ENCODE measurements at regions not wholly inside any gene's neighbourhood (a gene's known extent, or its start where the extent isn't known, plus 50 kb on each side); places are given as distances from the start of the nearest gene placed in this dataset.

- no peaks in the 10 kb centered on the region for H3K27me3 ChIP-seq (ENCODE audit: insufficient read depth, poor library complexity, severe bottlenecking)
- no peak for DNase-seq (ENCODE audit: low read depth in 1 of 2, low spot score in 1 of 2)
- H3K4me3 ChIP-seq (replicated peaks; ENCODE audit: insufficient read depth, low read length) = no peak overlapping the region
- H3K27ac ChIP-seq (replicated peaks) = no peak overlapping the region
- TF ChIP-seq CTCF (IDR thresholded peaks at IDR 0.05; ENCODE audit: insufficient read depth, low read length) (no peak), REST (IDR thresholded peaks at IDR 0.05; ENCODE audit: insufficient replicate concordance, low read depth) (no peak), SPI1 (IDR thresholded peaks at IDR 0.05; ENCODE audit: borderline replicate concordance, low read depth) (no peak), GABPA (IDR thresholded peaks at IDR 0.05; ENCODE audit: low read depth) (no peak), POLR2AphosphoS5 (IDR thresholded peaks at IDR 0.05; ENCODE audit: low read depth) (no peak)
These were observed 101.8 kb upstream of the NLRP1 start for GRCh38 chr17:5686074-5686635.

- Histone ChIP-seq H3K27me3 (ENCODE audit: insufficient read depth, poor library complexity, severe bottlenecking) (no peaks in the 10 kb centered on the region), H3K27ac (replicated peaks) (no peak overlapping the region), H3K4me3 (replicated peaks; ENCODE audit: insufficient read depth, low read length) (no peak overlapping the region)
- DNase-seq (ENCODE audit: low read depth in 1 of 2, low spot score in 1 of 2) = no peak
- TF ChIP-seq CTCF (IDR thresholded peaks at IDR 0.05; ENCODE audit: insufficient read depth, low read length) (no peak), POLR2AphosphoS5 (IDR thresholded peaks at IDR 0.05; ENCODE audit: low read depth) (no peak), GABPA (IDR thresholded peaks at IDR 0.05; ENCODE audit: low read depth) (no peak), SPI1 (IDR thresholded peaks at IDR 0.05; ENCODE audit: borderline replicate concordance, low read depth) (no peak), REST (IDR thresholded peaks at IDR 0.05; ENCODE audit: insufficient replicate concordance, low read depth) (no peak)
These were observed 103.3 kb upstream of the NLRP1 start for GRCh38 chr17:5687646-5688045.

GRCh38 chr17:5693821-5694220 lies 109.5 kb upstream of the NLRP1 start:
- no peak for DNase-seq (ENCODE audit: low read depth in 1 of 2, low spot score in 1 of 2)
- no peak for TF ChIP-seq GABPA (IDR thresholded peaks at IDR 0.05; ENCODE audit: low read depth)
- no peak for TF ChIP-seq CTCF (IDR thresholded peaks at IDR 0.05; ENCODE audit: insufficient read depth, low read length)
- no peak for TF ChIP-seq POLR2AphosphoS5 (IDR thresholded peaks at IDR 0.05; ENCODE audit: low read depth)
- no peak for TF ChIP-seq REST (IDR thresholded peaks at IDR 0.05; ENCODE audit: insufficient replicate concordance, low read depth)
- no peak for TF ChIP-seq SPI1 (IDR thresholded peaks at IDR 0.05; ENCODE audit: borderline replicate concordance, low read depth)
- Histone ChIP-seq H3K27ac (replicated peaks) (no peak overlapping the region), H3K27me3 (ENCODE audit: insufficient read depth, poor library complexity, severe bottlenecking) (no peaks in the 10 kb centered on the region), H3K4me3 (replicated peaks; ENCODE audit: insufficient read depth, low read length) (no peak overlapping the region)

All from HL-60 (cell line).